ENCODE measurements at regions not wholly inside any gene's neighbourhood (a gene's known extent, or its start where the extent isn't known, plus 50 kb on each side); places are given as distances from the start of the nearest gene placed in this dataset.

GRCh38 chr2:64203858-64204632, 59.8 kb upstream of the PELI1 start:
- CTCF ChIA-PET, result interaction anchor here (1.0 to 1.3 kb wide), 2 partner anchors 11 to 126 kb away, joined by 3 to 4 read pairs; no protein-coding TSS in a partner anchor
- Histone ChIP-seq H3K27me3 (ENCODE audit: control insufficient read depth, insufficient read depth, low read length) (peaks cover 3% of the 10 kb centered on the region), H3K4me3 (ENCODE audit: low read depth, low read length) (no peak overlapping the region), H3K9me3 (ENCODE audit: control insufficient read depth, insufficient read depth, low read length) (no peaks in the 10 kb centered on the region), H3K27ac (ENCODE audit: low read depth, low read length) (peak overlapping the region; percentile 84)
- POLR2A ChIA-PET, result no interaction called here
- DNase-seq (ENCODE audit: low read depth, low spot score), result no peak
- TF ChIP-seq CTCF (IDR thresholded peaks at IDR 0.05; ENCODE audit: low read depth, low read length), result no peak

- no peak for TF ChIP-seq CTCF (IDR thresholded peaks at IDR 0.05; ENCODE audit: low read depth, low read length)
- H3K27me3 ChIP-seq (ENCODE audit: control insufficient read depth, insufficient read depth, low read length), result peaks cover 7% of the 10 kb centered on the region
- peak overlapping the region; percentile 84 for H3K27ac ChIP-seq (ENCODE audit: low read depth, low read length)
- ChIA-PET CTCF (interaction anchor here (1.0 to 1.3 kb wide), 2 partner anchors 10 to 126 kb away, joined by 3 to 4 read pairs; no protein-coding TSS in a partner anchor), POLR2A (no interaction called here)
- no peak for DNase-seq (ENCODE audit: low read depth, low spot score)
- H3K4me3 ChIP-seq (ENCODE audit: low read depth, low read length), result no peak overlapping the region
- no peaks in the 10 kb centered on the region for H3K9me3 ChIP-seq (ENCODE audit: control insufficient read depth, insufficient read depth, low read length)
Observed at GRCh38 chr2:64204703-64205102, 60.5 kb upstream of the PELI1 start.

- CTCF ChIA-PET, result interaction anchor here (1.0 kb wide), 1 partner anchor 10 kb away, joined by 3 read pairs; no protein-coding TSS in a partner anchor
- Histone ChIP-seq H3K4me3 (ENCODE audit: low read depth, low read length) (no peak overlapping the region), H3K27me3 (ENCODE audit: control insufficient read depth, insufficient read depth, low read length) (peaks cover 7% of the 10 kb centered on the region), H3K27ac (ENCODE audit: low read depth, low read length) (no peak overlapping the region), H3K9me3 (ENCODE audit: control insufficient read depth, insufficient read depth, low read length) (no peaks in the 10 kb centered on the region)
- DNase-seq (ENCODE audit: low read depth, low spot score), result no peak
- no peak for TF ChIP-seq CTCF (IDR thresholded peaks at IDR 0.05; ENCODE audit: low read depth, low read length)
- POLR2A ChIA-PET, result no interaction called here
Observed at GRCh38 chr2:64205415-64205814, 61.2 kb upstream of the PELI1 start.

GRCh38 chr2:64207573-64207972, 63.4 kb upstream of the PELI1 start:
- DNase-seq (ENCODE audit: low read depth, low spot score), result no peak
- Histone ChIP-seq H3K4me3 (ENCODE audit: low read depth, low read length) (no peak overlapping the region), H3K27ac (ENCODE audit: low read depth, low read length) (no peak overlapping the region), H3K27me3 (ENCODE audit: control insufficient read depth, insufficient read depth, low read length) (peaks cover 10% of the 10 kb centered on the region), H3K9me3 (ENCODE audit: control insufficient read depth, insufficient read depth, low read length) (no peaks in the 10 kb centered on the region)
- POLR2A ChIA-PET, result no interaction called here
- no peak for TF ChIP-seq CTCF (IDR thresholded peaks at IDR 0.05; ENCODE audit: low read depth, low read length)
- CTCF ChIA-PET, result no interaction called here

GRCh38 chr2:64210816-64211215, 66.6 kb upstream of the PELI1 start:
- Histone ChIP-seq H3K4me3 (ENCODE audit: low read depth, low read length) (no peak overlapping the region), H3K9me3 (ENCODE audit: control insufficient read depth, insufficient read depth, low read length) (no peaks in the 10 kb centered on the region), H3K27ac (ENCODE audit: low read depth, low read length) (no peak overlapping the region), H3K27me3 (ENCODE audit: control insufficient read depth, insufficient read depth, low read length) (peaks cover 10% of the 10 kb centered on the region)
- POLR2A ChIA-PET, result no interaction called here
- TF ChIP-seq CTCF (IDR thresholded peaks at IDR 0.05; ENCODE audit: low read depth, low read length), result no peak
- CTCF ChIA-PET, result no interaction called here
- no peak for DNase-seq (ENCODE audit: low read depth, low spot score)

All from AG04450 (cell line).